HG03108 (cell line): ENCODE measurements at regions not wholly inside any gene's neighbourhood (a gene's known extent, or its start where the extent isn't known, plus 50 kb on each side); places are given as distances from the start of the nearest gene placed in this dataset.
"Not testable (repeated sequence)": the region's sequence is repeated elsewhere in the genome, so short reads cannot be mapped to it uniquely, and the experiment has no call there.

Experiments used
- ATAC-seq: cut with Tn5 transposase; IDR thresholded peaks from one replicate; pipeline ENCODE4 v1.9.1; 2021; ENCODE audit warnings: moderate library complexity; ENCODE audit not compliant: unreplicated experiment

DNA sequence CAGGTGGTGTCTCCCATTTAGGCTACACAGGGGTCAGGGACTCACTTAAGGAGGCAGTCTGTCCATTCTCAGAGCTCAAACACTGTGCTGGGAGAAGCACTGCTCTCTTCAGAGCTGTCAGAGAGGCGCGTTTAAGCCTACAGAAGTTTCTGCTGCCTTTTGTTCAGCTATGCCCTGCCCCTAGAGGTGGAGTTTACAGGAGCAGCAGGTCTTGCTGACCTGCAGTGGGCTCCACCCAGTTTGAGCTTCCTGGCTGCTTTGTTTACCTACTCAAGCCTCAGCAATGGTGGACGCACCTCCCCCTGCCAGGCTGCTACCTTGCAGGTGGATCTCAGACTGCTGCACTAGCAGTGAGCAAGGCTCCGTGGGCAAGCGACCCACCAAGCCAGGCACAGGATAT lies 260.1 kb downstream of the MEF2C start:
- not testable (repeated sequence) for ATAC-seq

DNA sequence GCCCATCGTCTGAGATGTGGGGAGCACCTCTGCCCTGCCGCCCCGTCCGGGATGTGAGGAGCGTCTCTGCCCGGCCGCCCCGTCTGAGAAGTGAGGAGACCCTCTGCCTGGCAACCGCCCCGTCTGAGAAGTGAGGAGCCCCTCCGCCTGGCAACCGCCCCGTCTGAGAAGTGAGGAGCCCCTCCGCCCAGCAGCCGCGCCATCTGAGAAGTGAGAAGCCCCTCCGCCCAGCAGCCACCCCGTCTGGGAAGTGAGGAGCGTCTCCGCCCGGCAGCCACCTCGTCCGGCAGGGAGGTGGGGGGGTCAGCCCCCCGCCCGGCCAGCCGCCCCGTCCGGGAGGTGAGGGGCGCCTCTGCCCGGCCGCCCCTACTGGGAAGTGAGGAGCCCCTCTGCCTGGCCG lies 267.2 kb downstream of the MEF2C start:
- ATAC-seq: not testable (repeated sequence)

DNA sequence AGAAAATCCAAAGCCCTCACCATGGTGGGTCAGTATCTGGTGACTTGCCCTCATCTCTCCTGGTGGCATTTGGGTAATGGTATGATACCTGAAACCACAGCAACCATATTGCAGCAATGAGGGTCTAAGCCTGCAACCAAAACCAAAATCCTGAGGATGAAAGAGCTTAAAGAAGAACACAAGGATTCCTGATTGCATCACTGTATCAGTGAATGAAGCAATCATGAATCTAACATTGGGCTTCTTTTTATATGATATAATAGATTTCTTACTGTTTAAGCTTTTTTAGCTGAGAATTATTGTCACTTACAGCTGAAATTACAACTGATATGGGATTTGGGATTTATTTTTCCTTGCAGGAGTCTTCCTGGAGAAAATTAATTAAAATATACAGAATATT lies 269.9 kb downstream of the MEF2C start:
- ATAC-seq: no peak

DNA sequence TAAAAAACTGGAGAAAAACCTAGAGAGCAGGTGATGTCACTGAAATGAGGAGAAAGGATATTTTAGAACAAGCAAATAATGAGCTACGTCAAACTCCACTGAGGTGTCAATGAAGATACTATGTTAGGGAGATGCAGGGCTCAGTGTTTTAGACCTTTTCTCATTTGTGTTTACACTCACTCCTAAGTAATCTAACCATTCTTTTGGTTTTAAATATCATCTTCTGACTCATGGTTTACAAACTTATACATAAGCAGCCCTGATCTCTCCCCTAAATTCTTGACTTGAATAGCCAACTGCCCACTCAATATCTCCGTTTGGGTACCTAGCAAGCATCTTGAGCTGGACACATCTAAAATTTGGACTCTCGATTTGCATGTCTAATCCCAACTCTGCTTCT lies 272.4 kb downstream of the MEF2C start:
- no peak for ATAC-seq

DNA sequence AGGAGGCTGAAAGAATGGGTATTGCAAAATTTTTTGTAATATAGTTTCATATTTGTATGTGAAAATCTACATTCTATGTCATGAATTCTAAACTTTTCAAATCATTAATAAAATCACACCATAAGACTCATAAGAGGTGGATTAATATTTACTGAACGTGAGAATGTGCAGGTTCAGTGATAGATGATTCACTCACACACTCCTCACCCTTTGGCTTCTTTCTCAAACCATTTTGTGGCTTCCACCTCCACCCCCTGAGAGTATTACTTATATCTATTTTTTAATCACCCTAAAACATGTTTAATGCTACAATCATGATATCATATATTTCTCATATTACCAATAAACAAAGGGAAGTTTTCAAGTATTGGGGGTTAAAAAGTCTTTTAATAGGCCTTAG lies 275.5 kb downstream of the MEF2C start:
- ATAC-seq: no peak

DNA sequence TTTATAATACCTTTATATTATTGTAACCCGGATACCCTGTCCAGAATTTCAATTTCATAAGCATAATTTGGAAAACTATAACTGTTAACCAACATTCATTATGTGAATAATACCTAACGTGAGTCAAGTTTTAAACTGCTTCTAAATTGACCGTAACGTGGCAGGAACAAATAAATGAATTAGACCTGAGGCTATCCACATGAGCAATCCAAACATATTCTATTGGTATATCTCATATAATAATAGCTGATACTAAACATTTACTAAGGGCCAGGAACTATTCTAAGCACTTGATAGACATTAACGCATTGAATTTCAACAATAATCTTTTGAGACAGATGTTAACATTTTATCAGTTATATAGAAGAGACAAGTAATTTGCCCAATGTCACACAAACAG lies 276.4 kb downstream of the MEF2C start:
- no peak for ATAC-seq

DNA sequence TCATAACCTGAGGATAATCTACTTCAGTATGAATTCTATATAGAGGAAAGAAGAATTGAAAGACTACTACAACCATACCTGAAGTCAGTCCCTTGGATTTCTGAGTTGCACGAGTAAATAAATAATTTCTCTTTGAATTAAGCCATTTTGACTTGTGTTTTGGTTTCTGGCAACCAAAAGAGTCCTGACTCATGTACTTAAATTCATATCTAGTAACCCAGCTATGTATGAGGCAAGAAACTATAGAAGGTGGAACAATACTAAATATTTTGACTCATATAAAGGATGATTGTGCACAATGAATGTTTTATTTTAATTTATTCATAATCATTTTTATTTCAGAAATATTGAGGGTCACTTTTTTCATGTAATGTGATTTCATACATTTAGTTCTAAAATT lies 276.8 kb downstream of the MEF2C start:
- no peak for ATAC-seq

DNA sequence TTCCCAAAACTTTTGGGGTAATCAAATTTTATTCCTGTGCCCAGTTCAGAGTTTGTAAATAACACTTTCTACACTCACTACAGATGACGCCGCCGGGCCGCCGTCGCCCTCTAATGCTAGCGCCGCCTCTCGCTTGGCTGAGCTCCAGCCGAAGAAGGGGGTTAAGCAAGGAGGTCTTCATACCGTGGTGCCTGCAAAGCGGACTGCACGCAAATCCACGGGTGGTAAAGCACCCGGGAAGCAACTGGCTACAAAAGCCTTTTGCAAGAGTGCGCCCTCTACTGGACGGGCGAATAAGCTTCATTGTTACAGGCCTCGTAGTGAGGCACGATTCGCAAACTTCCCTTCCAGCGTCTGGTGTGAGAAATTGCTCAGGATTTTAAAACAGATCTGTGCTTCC lies 280.4 kb downstream of the MEF2C start:
- ATAC-seq: no peak

DNA sequence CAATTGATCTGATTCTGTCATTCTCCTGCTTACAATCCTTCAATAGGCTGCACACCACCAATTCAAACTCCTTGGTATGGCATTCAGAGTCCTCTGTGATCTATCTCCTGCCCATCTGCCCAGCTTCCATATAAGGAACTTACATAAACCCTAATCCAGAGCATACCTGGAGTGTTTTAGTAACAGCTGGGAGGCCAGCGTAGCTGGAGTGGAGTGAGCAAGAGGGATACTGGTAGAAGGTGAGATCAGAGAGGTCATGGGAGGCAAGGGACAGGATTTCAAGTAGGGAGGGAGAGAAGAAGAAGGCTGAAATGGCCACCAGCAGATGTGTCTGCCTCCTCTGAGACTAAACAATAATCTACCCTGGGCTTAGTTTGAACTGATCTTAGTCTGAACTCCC lies 288.5 kb downstream of the MEF2C start:
- no peak for ATAC-seq

DNA sequence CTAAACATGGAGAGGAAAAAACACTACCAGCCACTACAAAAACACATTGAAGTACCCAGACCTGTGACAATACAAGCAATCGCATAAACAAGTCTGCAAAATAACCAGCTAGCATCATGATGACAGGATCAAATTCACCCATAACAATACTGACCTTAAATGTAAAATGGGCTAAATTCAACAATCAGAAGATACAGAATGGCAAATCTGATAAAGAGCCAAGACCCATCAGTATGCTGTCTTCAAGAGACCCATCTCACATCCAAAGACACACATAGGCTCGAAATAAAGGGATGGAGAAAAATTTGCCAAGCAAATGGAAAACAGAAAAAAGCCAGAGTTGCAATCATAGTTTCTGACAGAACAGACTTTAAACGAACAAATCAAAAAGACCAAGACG lies 294.4 kb downstream of the MEF2C start:
- no peak for ATAC-seq

DNA sequence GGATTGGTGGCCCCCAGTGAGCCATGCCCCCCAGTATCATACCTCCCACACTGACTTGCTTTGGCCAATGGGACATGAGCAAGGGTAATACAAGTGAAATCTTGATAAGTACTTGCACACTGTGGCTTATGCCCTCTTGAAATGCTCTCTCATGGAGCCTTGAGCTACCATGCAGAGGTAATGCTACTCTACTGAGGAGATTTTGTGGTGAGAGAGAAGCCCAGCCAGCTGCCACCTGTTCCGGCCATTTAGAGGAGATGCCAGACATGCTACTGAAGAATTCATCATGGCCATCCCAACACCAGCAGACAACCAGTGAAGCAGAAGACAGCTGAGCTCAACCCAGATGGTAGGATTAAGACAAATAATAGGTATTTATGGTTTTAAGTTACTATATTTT lies 299.5 kb downstream of the MEF2C start:
- ATAC-seq: no peak

DNA sequence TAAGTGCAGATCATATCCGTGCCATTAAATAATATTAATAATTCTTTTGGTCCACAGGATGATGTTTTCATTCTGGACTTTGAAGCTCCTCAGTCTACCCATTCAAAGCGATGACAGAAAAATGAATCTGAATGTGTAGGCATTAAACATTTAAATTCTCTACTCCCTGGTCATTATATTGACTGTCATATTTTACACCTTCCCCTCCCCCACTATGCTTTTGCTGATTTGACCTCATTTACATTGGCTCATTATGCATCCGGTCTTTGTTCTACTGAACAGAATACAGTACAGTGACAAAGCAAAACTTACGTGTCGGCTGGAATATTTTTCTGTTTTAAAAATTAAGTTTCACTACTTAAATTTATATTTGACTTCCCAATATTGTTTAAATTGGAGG lies 289.7 kb upstream of the TMEM161B start:
- ATAC-seq: no peak

DNA sequence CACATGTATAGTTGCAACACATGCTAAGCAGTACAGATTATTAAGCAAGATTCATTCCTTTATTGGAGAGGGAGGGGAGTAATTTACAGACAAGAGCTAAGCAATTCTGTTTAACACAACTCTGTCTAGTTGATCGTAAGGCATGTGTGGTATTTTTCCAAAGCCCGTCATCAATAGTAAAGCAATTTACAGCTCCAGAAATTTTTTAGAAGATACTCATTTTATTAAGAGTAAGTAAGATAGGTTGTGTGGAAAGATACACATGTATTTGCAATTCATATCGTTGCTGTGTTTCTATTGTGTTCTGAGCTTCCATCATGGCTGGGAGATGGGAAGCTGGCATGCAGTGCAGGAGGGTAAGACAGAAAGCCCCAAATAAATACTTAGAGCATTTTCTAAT lies 289.2 kb upstream of the TMEM161B start:
- no peak for ATAC-seq

DNA sequence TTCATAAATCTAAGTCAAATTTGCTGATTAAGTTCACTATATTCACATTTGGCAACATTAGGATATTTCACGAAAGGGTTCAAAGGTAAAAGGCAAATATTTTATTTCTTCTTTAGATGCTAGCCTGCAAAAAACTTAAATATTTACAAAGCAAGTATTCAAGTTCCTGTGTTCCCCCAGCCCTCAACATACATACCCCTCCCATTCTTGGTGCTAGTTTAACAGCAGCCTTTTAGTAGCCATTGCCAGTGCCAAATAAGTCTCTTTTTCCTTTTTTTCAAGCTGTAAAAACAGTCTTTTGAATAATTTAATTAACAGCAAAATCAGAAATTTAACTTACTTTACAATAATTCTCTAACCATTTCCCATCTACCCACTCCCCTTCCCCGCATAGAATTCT lies 288.5 kb upstream of the TMEM161B start:
- no peak for ATAC-seq

DNA sequence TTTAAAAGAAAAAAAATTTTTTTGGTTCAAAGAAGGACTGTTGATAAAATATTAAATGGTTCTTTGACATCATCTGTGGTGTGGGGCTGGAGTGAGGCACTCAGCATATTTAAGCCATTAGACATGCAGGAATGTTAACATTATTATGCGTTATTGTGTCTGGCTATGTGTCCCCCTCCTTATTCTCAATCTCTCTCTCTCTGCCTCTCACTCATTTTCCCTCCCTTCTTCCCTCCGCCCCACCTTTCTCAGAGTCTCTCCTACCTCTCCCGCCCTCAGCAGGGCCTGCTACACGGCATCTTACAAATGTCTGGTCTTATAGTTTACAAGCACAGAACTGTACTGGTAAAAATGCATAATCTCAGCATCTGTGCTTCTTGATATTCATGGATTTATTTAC lies 287.8 kb upstream of the TMEM161B start:
- ATAC-seq: no peak

DNA sequence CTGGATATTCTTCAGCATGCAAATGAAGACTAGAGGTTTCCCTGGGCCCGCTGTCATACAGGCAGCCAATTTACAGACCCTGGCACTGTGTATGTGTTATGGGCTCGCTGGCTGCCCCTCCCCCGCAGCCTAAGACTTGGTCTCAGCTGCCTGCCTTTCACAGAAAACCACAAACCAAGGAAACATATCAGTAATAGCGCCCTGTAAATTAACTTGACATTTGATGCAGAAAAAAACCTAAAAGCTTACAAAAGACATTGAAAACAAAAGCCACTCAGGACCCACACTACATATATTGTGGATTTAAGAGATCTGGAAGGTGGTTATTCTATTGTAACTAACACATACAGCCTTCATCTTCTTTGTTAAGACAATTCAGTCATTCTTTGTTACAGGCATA lies 287.0 kb upstream of the TMEM161B start:
- no peak for ATAC-seq

DNA sequence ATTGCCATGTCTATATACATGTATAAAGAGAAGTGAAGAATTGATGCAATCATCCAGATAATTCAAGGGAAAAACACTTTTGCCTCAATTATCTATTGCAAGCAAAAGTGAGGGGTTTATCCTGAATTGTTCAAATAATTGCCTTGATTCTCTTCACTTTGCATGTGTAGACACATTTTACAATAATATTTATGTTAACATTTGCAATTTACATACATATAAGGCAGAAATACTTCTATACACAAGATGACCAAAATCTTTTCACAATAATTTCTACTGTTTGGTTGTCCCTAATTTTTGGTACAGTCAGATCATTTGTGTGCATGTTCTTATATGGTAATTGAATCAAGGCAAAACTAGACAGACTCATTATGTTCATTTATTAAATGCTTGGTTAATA lies 285.3 kb upstream of the TMEM161B start:
- ATAC-seq: no peak

DNA sequence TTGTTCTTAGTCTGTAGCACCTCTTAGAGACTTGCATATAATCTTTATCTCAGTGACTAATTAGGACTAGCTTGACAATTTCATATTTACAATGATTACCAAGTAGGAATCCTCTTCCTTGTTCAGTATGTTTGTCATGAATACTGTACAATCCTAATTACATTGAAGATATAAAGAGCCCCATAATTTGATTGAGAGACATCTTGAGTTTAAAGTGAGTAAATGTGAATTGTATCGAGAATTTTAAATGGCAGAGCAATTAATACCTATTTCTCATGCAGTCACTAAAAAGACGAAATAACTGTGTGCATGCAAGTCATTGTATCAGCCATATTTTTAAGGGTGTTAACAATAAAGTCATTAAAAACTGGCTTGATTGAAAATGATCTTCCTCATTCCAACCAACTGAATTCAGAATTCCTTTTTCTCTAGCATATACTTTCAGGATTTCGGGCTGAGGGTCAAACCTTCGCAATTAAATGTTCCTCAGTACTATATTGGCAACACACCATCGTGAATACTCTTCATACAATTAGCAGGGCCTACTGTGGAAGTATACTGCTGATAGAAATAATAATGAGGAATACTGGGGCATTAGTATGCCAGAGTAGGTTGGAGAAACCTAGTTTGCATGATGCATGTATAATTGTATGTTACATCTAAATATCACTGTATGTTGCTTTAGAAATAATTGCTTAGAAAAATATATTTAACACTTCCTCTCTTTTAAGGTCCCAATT lies 284.7 kb upstream of the TMEM161B start:
- ATAC-seq: no peak

DNA sequence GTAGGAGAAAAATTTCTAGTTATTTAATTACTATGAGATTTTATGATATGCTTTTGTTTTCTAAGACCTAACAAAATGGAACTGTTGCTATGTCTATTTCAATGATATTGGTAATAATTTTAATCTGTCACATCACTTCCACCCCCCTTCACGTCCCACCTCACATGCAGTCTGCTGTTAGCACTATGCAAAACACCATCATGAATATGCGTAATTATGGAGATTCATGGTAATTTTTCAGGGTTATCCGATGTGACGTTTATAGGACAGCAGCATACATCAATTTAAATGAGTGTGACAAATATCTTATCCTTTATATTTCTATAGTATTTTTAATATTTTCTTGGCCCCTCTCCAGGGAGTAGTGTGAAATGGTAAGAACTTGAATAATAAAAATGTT lies 283.8 kb upstream of the TMEM161B start:
- ATAC-seq: no peak

DNA sequence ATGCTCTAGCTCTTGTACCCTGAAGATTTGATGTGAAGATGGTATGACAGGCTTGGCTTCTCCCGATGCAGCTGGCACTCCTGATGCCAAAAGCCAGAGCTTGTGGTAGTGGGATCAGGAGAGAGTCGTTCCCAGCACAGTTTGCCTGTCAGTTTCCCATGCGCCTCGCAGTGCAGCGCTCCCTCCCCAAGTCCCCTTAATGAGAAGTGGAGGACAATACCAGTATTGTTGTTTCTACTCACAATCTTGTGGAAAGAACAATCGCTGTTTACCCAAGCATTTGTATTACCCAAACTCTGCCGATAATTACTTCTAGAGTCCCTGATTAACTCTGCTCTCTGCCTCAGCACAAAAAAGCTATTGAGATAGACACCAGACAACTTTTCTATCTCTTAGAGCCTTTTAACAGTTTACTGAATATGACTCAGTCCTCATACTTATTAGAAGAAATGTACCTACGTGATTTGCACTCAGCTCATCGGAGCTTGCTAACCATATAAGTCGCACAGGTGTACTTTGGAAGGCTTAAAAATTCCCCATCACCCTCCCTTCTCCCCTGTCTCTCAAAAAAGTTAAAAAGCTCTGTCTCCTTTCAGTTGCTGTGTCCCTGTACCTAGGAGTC lies 283.2 kb upstream of the TMEM161B start:
- ATAC-seq: no peak

DNA sequence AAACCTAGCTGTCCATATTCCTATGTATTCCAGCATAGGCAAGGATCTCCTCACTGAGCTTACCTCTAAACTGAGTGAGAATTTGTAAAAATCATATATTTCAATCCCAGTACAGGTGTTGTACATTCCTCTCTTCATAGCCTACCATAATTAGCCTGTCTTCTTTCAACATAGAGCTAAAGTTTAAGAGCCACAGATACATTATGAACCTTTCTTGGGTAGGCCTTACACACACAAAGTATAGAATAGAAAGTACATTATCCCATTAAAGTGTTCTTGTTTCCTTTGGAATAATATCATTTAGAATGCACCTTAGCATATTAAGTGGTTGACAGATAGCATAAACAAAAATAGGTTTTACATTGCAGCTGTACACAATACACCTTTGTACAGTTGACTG lies 282.1 kb upstream of the TMEM161B start:
- no peak for ATAC-seq

DNA sequence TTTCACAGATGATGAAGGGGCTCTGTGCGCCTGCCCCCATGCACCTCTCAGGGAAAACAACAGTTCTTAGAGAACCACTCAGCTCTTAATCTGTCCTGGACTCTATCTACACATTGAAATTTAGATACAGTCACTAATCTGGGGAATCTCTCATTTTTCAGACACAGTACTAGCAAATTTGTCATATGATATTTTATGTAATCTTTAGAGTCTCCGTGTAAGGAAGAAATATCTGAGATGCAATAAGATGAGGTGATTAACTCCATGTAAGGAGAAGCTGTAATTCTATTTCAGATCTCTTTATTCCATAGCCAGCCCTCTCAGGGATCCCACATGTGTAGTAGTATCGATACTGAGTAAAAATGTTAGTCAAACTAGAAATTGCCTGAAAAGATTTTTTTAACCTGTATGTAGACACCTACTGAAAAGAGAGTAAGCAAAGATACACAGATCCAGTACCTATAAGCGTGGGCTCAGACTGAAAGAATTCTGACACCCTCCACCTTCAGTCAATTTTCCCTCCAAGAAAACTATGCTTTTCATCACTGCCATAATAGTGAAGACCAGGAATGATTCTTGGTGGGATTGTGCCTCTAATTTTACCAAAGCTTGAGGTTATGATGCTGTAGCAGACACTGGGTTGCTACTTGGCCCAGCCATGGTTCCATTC lies 279.6 kb upstream of the TMEM161B start:
- no peak for ATAC-seq
